HCT116 (cell line): ENCODE measurements at regions not wholly inside any gene's neighbourhood (a gene's known extent, or its start where the extent isn't known, plus 50 kb on each side); places are given as distances from the start of the nearest gene placed in this dataset.

Source experiments
- ATF3 ChIP-seq: IDR thresholded peaks from 2 replicates; pipeline ENCODE4 v1.6.1; 2012
- EGR1 ChIP-seq: IDR thresholded peaks from 2 replicates; pipeline ENCODE4 v1.6.1; 2012; ENCODE audit warnings: low read depth
- ELF1 ChIP-seq: IDR thresholded peaks from 2 replicates; pipeline ENCODE4 v1.6.1; 2012; ENCODE audit warnings: low read depth, borderline replicate concordance
- EZH2phosphoT487 ChIP-seq: fragments of 200-600 bp; IDR thresholded peaks from 2 replicates; pipeline ENCODE4 v1.6.1; 2018; ENCODE audit warnings: antibody characterized with exemption, borderline replicate concordance
- FOSL1 ChIP-seq: IDR thresholded peaks from 2 replicates; pipeline ENCODE4 v1.6.1; 2012; ENCODE audit warnings: low read depth
- JUND ChIP-seq: IDR thresholded peaks from 2 replicates; pipeline ENCODE4 v1.6.1; 2012
- POLR2A ChIP-seq: IDR thresholded peaks from 2 replicates; pipeline ENCODE4 v1.7.0; 2011; ENCODE audit warnings: borderline replicate concordance; ENCODE audit not compliant: insufficient read depth, insufficient read length; ENCODE audit errors: extremely low read depth
- POLR2AphosphoS5 ChIP-seq: IDR thresholded peaks from 2 replicates; pipeline ENCODE4 v1.6.1; 2011; ENCODE audit warnings: mild to moderate bottlenecking, low read depth, low read length, moderate library complexity
- REST ChIP-seq: IDR thresholded peaks from 2 replicates; pipeline ENCODE4 v1.6.1; 2012; ENCODE audit warnings: low read depth
- ZBTB33 ChIP-seq: IDR thresholded peaks from 2 replicates; pipeline ENCODE4 v1.6.1; 2011; ENCODE audit warnings: mild to moderate bottlenecking, low read length, moderate library complexity; ENCODE audit not compliant: insufficient replicate concordance; ENCODE audit errors: extremely low read depth
- TF ChIP-seq, protein P1 (sequence below), 3 experiments: fragments of 200-600 bp in 1 of 3; sonication (generic) in 1 of 3; IDR thresholded peaks in 2 of 3; conservative IDR thresholded peaks in 1 of 3; 2 replicates each; pipeline ENCODE4 v1.5.1; 2012 to 2017; ENCODE audit warnings: low read depth in 2 of 3, low read length in 2 of 3, antibody characterized with exemption in 1 of 3, borderline replicate concordance in 1 of 3, control low read depth in 1 of 3, mild to moderate bottlenecking in 1 of 3, mixed read lengths in 1 of 3, mixed run types in 1 of 3, moderate library complexity in 1 of 3; ENCODE audit not compliant: insufficient read depth in 1 of 3

- TF ChIP-seq EGR1, result no peak
- TF ChIP-seq POLR2AphosphoS5, result no peak
- TF ChIP-seq, protein P1, sequence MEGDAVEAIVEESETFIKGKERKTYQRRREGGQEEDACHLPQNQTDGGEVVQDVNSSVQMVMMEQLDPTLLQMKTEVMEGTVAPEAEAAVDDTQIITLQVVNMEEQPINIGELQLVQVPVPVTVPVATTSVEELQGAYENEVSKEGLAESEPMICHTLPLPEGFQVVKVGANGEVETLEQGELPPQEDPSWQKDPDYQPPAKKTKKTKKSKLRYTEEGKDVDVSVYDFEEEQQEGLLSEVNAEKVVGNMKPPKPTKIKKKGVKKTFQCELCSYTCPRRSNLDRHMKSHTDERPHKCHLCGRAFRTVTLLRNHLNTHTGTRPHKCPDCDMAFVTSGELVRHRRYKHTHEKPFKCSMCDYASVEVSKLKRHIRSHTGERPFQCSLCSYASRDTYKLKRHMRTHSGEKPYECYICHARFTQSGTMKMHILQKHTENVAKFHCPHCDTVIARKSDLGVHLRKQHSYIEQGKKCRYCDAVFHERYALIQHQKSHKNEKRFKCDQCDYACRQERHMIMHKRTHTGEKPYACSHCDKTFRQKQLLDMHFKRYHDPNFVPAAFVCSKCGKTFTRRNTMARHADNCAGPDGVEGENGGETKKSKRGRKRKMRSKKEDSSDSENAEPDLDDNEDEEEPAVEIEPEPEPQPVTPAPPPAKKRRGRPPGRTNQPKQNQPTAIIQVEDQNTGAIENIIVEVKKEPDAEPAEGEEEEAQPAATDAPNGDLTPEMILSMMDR (IDR thresholded peaks at IDR 0.05 in 2 of 3, conservative IDR thresholded peaks at IDR 0.05 in 1 of 3; ENCODE audit: borderline replicate concordance in 1 of 3, insufficient read depth in 1 of 3, low read depth in 2 of 3, low read length in 2 of 3), result no peak
- TF ChIP-seq POLR2A, result no peak
- no peak for TF ChIP-seq ELF1
- TF ChIP-seq ZBTB33, result no peak
- no peak for TF ChIP-seq ATF3
- no peak for TF ChIP-seq REST
- no peak for TF ChIP-seq JUND
- TF ChIP-seq EZH2phosphoT487, result no peak
- TF ChIP-seq FOSL1, result no peak
Observed at GRCh38 chr14:27750114-27750513, 1016.5 kb upstream of the FOXG1 start.
